Memory B cell (primary cell): ENCODE measurements at regions not wholly inside any gene's neighbourhood (a gene's known extent, or its start where the extent isn't known, plus 50 kb on each side); places are given as distances from the start of the nearest gene placed in this dataset.

Source experiments
- ATAC-seq: fragments of 150-1000 bp; cut with Tn5 transposase; 2 replicates; pipeline ENCODE4 v1.10.0; 2021; ENCODE audit warnings: low read depth, mild to moderate bottlenecking, moderate library complexity
- DNase-seq, 2 donors: peaks; one replicate each; pipeline ENCODE4 v3.0.0; 2022; ENCODE audit warnings: low spot score in 2 of 2
- H3K27ac Mint-ChIP-seq: one replicate; pipeline ENCODE4 v1.8.0; 2022; ENCODE audit warnings: mild to moderate bottlenecking, moderate library complexity, mixed read lengths
- H3K27me3 Mint-ChIP-seq: one replicate; pipeline ENCODE4 v1.8.0; 2022; ENCODE audit warnings: mixed read lengths
- H3K36me3 Mint-ChIP-seq: one replicate; pipeline ENCODE4 v1.8.0; 2022; ENCODE audit warnings: mild to moderate bottlenecking, mixed read lengths
- H3K4me1 Mint-ChIP-seq: one replicate; pipeline ENCODE4 v1.8.0; 2022; ENCODE audit warnings: mixed read lengths
- H3K4me3 Mint-ChIP-seq: one replicate; pipeline ENCODE4 v1.8.0; 2022; ENCODE audit warnings: mild to moderate bottlenecking, moderate library complexity, mixed read lengths
- H3K9me3 Mint-ChIP-seq: one replicate; pipeline ENCODE4 v1.8.0; 2022; ENCODE audit warnings: mixed read lengths

DNA sequence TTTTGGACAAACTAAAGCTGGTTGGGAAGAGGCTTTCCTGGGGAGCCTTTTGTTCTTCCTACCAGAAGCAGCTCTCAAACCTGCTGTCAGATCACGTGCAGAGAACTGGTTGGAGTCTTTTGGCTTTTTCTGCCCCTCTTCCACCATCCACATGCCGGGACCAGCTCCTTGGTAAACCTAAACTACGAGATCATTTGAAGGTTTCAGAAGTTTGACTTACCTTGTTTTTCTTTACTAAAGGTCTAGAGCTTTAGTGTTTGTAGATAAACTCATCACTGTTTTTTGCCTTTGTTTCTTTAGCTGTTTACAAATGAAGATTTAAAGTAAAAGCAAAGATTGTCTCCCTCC lies 113.4 kb downstream of the HLX start:
- no peak overlapping the region for H3K27ac Mint-ChIP-seq
- ATAC-seq (no peak), DNase-seq (no peak)
- peaks cover 8% of the 10 kb centered on the region for H3K36me3 Mint-ChIP-seq
- peaks cover 27% of the 10 kb centered on the region for H3K4me1 Mint-ChIP-seq
- peaks cover 15% of the 10 kb centered on the region for H3K9me3 Mint-ChIP-seq
- H3K4me3 Mint-ChIP-seq, result no peak overlapping the region
- H3K27me3 Mint-ChIP-seq, result no peaks in the 10 kb centered on the region

- H3K27me3 Mint-ChIP-seq, result no peaks in the 10 kb centered on the region
- no peak overlapping the region for H3K4me3 Mint-ChIP-seq
- no peak overlapping the region for H3K27ac Mint-ChIP-seq
- H3K36me3 Mint-ChIP-seq, result peaks cover 3% of the 10 kb centered on the region
- no peak for DNase-seq
- peaks cover 6% of the 10 kb centered on the region for H3K9me3 Mint-ChIP-seq
- peaks cover 21% of the 10 kb centered on the region for H3K4me1 Mint-ChIP-seq
- no peak for ATAC-seq
Observed at GRCh38 chr1:220994671-220995070, 115.4 kb downstream of the HLX start.

DNA sequence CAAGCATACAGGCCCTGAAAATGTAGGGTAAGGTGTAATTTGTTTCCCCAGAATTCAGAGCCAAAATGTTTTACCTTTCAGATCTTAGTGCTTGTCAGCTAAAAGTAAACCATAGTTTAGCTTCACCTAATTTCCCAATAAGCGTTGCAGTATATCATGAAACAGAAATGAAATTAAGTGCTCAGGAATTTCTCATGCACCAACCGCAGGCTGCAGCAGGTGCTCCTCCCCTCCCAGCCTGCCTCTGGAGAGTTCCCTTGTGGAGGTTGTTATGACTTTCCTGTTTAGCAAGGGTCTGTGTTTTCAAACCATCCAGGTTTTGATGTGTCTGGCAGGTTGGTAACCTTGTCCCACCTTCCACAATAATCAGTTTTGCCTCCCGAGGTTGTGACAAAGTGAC lies 118.5 kb downstream of the HLX start:
- peaks cover 14% of the 10 kb centered on the region for H3K4me1 Mint-ChIP-seq
- H3K4me3 Mint-ChIP-seq, result no peak overlapping the region
- DNase-seq (no peak), ATAC-seq (no peak)
- no peaks in the 10 kb centered on the region for H3K27me3 Mint-ChIP-seq
- H3K27ac Mint-ChIP-seq, result no peak overlapping the region
- H3K9me3 Mint-ChIP-seq, result peaks cover 1% of the 10 kb centered on the region
- no peaks in the 10 kb centered on the region for H3K36me3 Mint-ChIP-seq

DNA sequence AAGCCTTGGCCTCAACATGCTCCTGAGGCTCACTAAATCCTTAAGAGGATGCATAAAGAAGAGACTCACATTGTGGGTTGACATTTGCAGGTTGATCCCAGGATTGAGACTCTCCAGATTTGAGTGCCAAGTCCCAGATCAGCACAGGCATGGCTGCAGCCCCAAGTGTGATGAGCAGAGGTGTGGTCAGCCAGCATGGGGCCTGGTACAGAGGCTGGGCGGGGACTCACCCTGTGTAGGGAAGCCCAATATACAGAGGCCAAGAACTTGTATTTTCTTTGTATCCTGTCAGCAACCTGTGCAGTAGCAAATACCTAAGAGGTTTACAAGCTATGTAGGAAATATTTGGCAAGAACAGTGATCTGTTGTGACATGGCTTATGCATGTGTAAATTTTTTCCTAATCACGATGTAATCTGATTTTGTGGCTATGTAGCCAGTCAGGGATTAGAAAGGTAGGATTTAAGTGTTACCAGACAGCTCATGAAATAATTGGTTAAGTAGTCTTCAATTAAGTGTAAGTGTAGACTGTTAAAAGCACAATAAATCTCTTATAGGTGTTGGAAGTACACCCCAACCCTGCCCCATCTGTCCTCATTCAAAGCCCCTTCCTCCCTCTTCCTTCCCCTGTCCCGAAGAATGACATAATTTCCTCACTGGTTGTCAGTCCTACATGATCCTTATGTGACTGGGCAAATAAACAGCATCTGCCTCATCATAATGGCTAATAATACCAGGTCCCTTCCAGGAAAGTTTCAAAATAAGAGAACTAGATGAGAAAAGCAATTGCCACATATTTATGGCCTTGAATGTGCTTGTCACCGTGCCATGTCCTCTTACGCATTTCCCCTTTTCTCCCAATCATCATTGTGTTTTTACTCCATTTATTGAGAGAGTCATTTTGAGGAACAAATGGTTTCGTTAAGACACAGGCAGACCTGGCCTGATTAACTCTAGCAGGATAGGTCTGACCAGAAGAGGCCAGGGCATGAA lies 120.9 kb downstream of the HLX start:
- no peaks in the 10 kb centered on the region for H3K27me3 Mint-ChIP-seq
- no peak overlapping the region for H3K4me3 Mint-ChIP-seq
- no peak overlapping the region for H3K27ac Mint-ChIP-seq
- no peaks in the 10 kb centered on the region for H3K4me1 Mint-ChIP-seq
- H3K36me3 Mint-ChIP-seq, result no peaks in the 10 kb centered on the region
- DNase-seq (no peak), ATAC-seq (no peak)
- peaks cover 1% of the 10 kb centered on the region for H3K9me3 Mint-ChIP-seq

DNA sequence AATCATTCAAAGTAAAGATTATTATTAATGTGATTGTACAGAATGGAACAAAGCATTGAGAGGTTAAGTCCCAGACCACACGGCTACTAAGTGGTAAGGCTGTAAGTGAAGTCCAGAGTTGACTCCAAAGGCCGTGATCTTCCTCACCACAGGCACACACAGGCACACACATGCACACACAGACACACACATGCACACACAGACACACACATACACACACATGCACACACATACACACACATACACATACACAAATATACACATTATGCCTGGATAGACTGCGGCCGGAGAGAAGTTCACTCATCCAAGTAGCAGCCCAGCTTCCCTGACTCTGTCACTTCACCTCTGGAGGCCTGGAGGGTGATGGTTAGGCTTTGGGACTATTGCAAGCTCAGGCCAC lies 121.9 kb downstream of the HLX start:
- ATAC-seq (no peak), DNase-seq (no peak)
- H3K27ac Mint-ChIP-seq, result no peak overlapping the region
- H3K9me3 Mint-ChIP-seq, result peaks cover 1% of the 10 kb centered on the region
- H3K4me3 Mint-ChIP-seq, result no peak overlapping the region
- H3K36me3 Mint-ChIP-seq, result no peaks in the 10 kb centered on the region
- no peaks in the 10 kb centered on the region for H3K27me3 Mint-ChIP-seq
- no peaks in the 10 kb centered on the region for H3K4me1 Mint-ChIP-seq

GRCh38 chr1:221002601-221003000 lies 123.4 kb downstream of the HLX start:
- DNase-seq, result no peak
- Mint-ChIP-seq H3K27ac (no peak overlapping the region), H3K4me1 (no peaks in the 10 kb centered on the region), H3K4me3 (no peak overlapping the region), H3K9me3 (no peaks in the 10 kb centered on the region), H3K36me3 (peaks cover 1% of the 10 kb centered on the region), H3K27me3 (no peaks in the 10 kb centered on the region)
- ATAC-seq, result no peak

- Mint-ChIP-seq H3K4me3 (no peak overlapping the region), H3K27me3 (no peaks in the 10 kb centered on the region), H3K36me3 (peaks cover 4% of the 10 kb centered on the region), H3K9me3 (no peaks in the 10 kb centered on the region), H3K27ac (no peak overlapping the region), H3K4me1 (peaks cover 4% of the 10 kb centered on the region)
- ATAC-seq, result no peak
- DNase-seq, result no peak
Observed at GRCh38 chr1:221011145-221011544, 131.9 kb downstream of the HLX start.

GRCh38 chr1:221012120-221012519 lies 132.9 kb downstream of the HLX start:
- H3K27me3 Mint-ChIP-seq, result no peaks in the 10 kb centered on the region
- no peak overlapping the region for H3K27ac Mint-ChIP-seq
- DNase-seq, result no peak
- H3K4me1 Mint-ChIP-seq, result peaks cover 4% of the 10 kb centered on the region
- peaks cover 3% of the 10 kb centered on the region for H3K36me3 Mint-ChIP-seq
- ATAC-seq, result no peak
- no peaks in the 10 kb centered on the region for H3K9me3 Mint-ChIP-seq
- H3K4me3 Mint-ChIP-seq, result no peak overlapping the region

GRCh38 chr1:221013691-221014660 lies 134.7 kb downstream of the HLX start:
- DNase-seq (no peak), ATAC-seq (no peak)
- Mint-ChIP-seq H3K4me3 (no peak overlapping the region), H3K36me3 (peaks cover 3% of the 10 kb centered on the region), H3K9me3 (no peaks in the 10 kb centered on the region), H3K27ac (no peak overlapping the region), H3K4me1 (peaks cover 8% of the 10 kb centered on the region), H3K27me3 (no peaks in the 10 kb centered on the region)

GRCh38 chr1:221015159-221015790 lies 136.0 kb downstream of the HLX start:
- Mint-ChIP-seq H3K9me3 (no peaks in the 10 kb centered on the region), H3K36me3 (peaks cover 3% of the 10 kb centered on the region), H3K27me3 (no peaks in the 10 kb centered on the region), H3K27ac (no peak overlapping the region), H3K4me3 (no peak overlapping the region), H3K4me1 (peaks cover 8% of the 10 kb centered on the region)
- no peak for DNase-seq
- ATAC-seq, result no peak

DNA sequence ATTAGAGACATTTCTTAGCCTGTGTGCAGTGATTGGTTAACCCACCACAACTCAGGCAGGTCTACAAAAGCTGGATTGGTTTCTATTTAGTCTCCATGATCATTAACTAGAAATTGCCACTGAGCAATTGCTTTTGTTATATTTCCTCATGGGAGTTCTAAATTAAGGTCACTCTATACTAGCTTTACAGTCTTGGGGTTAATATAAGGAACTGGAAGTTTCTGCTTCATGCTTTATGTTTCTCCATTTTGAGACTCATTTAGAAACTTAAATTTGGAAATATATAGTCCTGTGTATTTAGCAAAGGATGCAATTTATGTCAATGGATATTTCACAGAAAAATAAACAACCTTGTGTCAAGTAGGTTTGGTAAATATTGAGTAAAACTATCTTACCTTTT lies 137.5 kb downstream of the HLX start:
- DNase-seq (no peak), ATAC-seq (no peak)
- Mint-ChIP-seq H3K27ac (no peak overlapping the region), H3K9me3 (no peaks in the 10 kb centered on the region), H3K36me3 (peaks cover 3% of the 10 kb centered on the region), H3K4me3 (no peak overlapping the region), H3K27me3 (no peaks in the 10 kb centered on the region), H3K4me1 (peaks cover 8% of the 10 kb centered on the region)

DNA sequence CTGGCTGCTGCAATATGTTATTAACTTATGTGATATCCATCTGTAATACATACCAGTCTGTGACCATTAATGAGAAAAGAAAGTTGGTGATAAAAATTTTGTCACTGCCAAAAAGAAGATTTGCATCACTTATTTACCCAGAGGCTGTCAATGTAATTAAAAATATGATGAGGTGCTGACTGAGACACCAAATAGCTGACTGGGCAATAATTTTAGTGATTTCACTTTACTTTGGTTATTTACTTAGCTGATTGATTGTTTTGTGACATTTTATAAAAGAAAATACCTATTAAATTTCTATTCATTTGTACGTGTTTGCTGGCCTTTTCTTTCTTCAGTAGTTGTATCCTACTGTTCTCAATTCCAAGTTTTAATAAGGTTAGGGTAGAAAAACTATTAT lies 139.2 kb downstream of the HLX start:
- Mint-ChIP-seq H3K27ac (no peak overlapping the region), H3K27me3 (no peaks in the 10 kb centered on the region), H3K36me3 (no peaks in the 10 kb centered on the region), H3K4me3 (no peak overlapping the region), H3K9me3 (no peaks in the 10 kb centered on the region), H3K4me1 (peaks cover 8% of the 10 kb centered on the region)
- no peak for ATAC-seq
- no peak for DNase-seq

DNA sequence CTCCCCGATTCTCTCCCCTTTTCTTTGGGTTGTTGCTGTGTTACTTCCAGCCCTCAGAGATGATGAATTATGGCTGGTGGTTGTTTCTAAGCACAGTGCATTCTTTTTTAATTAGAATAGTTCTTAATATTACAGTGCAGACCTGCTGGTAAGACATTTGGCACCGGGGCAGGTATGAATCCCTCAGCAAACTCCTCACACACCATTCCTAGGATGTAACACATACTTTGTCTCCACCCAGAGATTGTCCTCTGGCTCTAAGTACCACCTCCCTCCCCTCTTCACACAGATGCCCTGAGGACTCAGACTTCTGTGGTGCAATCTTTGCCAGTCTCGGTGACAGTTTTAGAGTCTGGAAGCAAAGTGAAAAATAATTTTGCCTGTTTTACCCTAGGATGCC lies 143.1 kb downstream of the HLX start:
- ATAC-seq (no peak), DNase-seq (no peak)
- no peaks in the 10 kb centered on the region for H3K27me3 Mint-ChIP-seq
- H3K36me3 Mint-ChIP-seq, result no peaks in the 10 kb centered on the region
- H3K4me1 Mint-ChIP-seq, result peaks cover 19% of the 10 kb centered on the region
- no peak overlapping the region for H3K27ac Mint-ChIP-seq
- no peak overlapping the region for H3K4me3 Mint-ChIP-seq
- no peaks in the 10 kb centered on the region for H3K9me3 Mint-ChIP-seq

- Mint-ChIP-seq H3K9me3 (no peaks in the 10 kb centered on the region), H3K4me1 (peaks cover 18% of the 10 kb centered on the region), H3K36me3 (no peaks in the 10 kb centered on the region), H3K27me3 (no peaks in the 10 kb centered on the region), H3K27ac (no peak overlapping the region), H3K4me3 (no peak overlapping the region)
- no peak for DNase-seq
- no peak for ATAC-seq
Observed at GRCh38 chr1:221023482-221023881, 144.2 kb downstream of the HLX start.
